NCI-H524 treated with DMSO at 0.1 percent for 48 hours (cell line): ENCODE measurements at regions not wholly inside any gene's neighbourhood (a gene's known extent, or its start where the extent isn't known, plus 50 kb on each side); places are given as distances from the start of the nearest gene placed in this dataset.
"Not testable (repeated sequence)": the region's sequence is repeated elsewhere in the genome, so short reads cannot be mapped to it uniquely, and the experiment has no call there.

Experiments
- DNase-seq: peaks from one replicate; lab custom pipeline; 2025; lab: John Stamatoyannopoulos, UW

- no peak for DNase-seq
Observed at GRCh38 chr6:47180633-47181032, 129.1 kb downstream of the TNFRSF21 start.

GRCh38 chr6:47179286-47179685, 130.4 kb downstream of the TNFRSF21 start:
- DNase-seq = no peak

GRCh38 chr6:47175656-47176055, 133.5 kb upstream of the ADGRF1 start:
- DNase-seq = no peak

GRCh38 chr6:47174502-47175023, 132.4 kb upstream of the ADGRF1 start:
- DNase-seq = no peak

GRCh38 chr6:47174063-47174462, 131.9 kb upstream of the ADGRF1 start:
- not testable (repeated sequence) for DNase-seq

GRCh38 chr6:47173145-47173544, 131.0 kb upstream of the ADGRF1 start:
- not testable (repeated sequence) for DNase-seq

GRCh38 chr6:47170617-47170947, 128.4 kb upstream of the ADGRF1 start:
- no peak for DNase-seq

GRCh38 chr6:47169785-47170616, 127.9 kb upstream of the ADGRF1 start:
- DNase-seq = no peak

- no peak for DNase-seq
Observed at GRCh38 chr6:47168180-47168579, 126.0 kb upstream of the ADGRF1 start.

- no peak for DNase-seq
Observed at GRCh38 chr6:47165918-47166317, 123.8 kb upstream of the ADGRF1 start.

- DNase-seq = no peak
Observed at GRCh38 chr6:47164877-47165276, 122.7 kb upstream of the ADGRF1 start.

- no peak for DNase-seq
Observed at GRCh38 chr6:47163536-47163935, 121.4 kb upstream of the ADGRF1 start.

- no peak for DNase-seq
Observed at GRCh38 chr6:47162793-47163192, 120.7 kb upstream of the ADGRF1 start.

GRCh38 chr6:47162231-47162630, 120.1 kb upstream of the ADGRF1 start:
- DNase-seq = no peak

- DNase-seq = no peak
Observed at GRCh38 chr6:47161176-47161687, 119.1 kb upstream of the ADGRF1 start.

- no peak for DNase-seq
Observed at GRCh38 chr6:47160702-47161101, 118.6 kb upstream of the ADGRF1 start.

- DNase-seq = no peak
Observed at GRCh38 chr6:47159763-47160162, 117.6 kb upstream of the ADGRF1 start.

- no peak for DNase-seq
Observed at GRCh38 chr6:47157653-47158219, 115.6 kb upstream of the ADGRF1 start.

GRCh38 chr6:47157063-47157462, 114.9 kb upstream of the ADGRF1 start:
- DNase-seq = no peak

- no peak for DNase-seq
Observed at GRCh38 chr6:47156196-47156595, 114.1 kb upstream of the ADGRF1 start.

- no peak for DNase-seq
Observed at GRCh38 chr6:47153404-47153755, 111.2 kb upstream of the ADGRF1 start.

GRCh38 chr6:47152666-47153403, 110.7 kb upstream of the ADGRF1 start:
- DNase-seq = no peak
